Gastroesophageal sphincter (tissue), 4 donors: ENCODE measurements at regions not wholly inside any gene's neighbourhood (a gene's known extent, or its start where the extent isn't known, plus 50 kb on each side); places are given as distances from the start of the nearest gene placed in this dataset.

Experiments
- ATAC-seq: fragments of 150-250 bp; one replicate; pipeline ENCODE4 v1.9.1; 2016; ENCODE audit warnings: mild to moderate bottlenecking, moderate library complexity
- H3K27ac ChIP-seq, 4 donors: fragments of 200-600 bp; sonication (generic) in 3 of 4; 1 replicate in 3 of 4; 2 replicates in 1 of 4; pipeline ENCODE4 v1.5.1; 2016 to 2019
- H3K27me3 ChIP-seq: fragments of 200-600 bp; sonication (generic); one replicate; pipeline ENCODE4 v1.5.1; 2019
- H3K36me3 ChIP-seq, 2 donors: fragments of 200-600 bp; sonication (generic); one replicate each; pipeline ENCODE4 v1.5.1; 2019; ENCODE audit warnings: control low read depth in 1 of 2
- H3K4me1 ChIP-seq, 3 donors: fragments of 200-600 bp; sonication (generic); 1 replicate in 2 of 3; 2 replicates in 1 of 3; pipeline ENCODE4 v1.5.1; 2016 to 2019; ENCODE audit warnings: control low read depth in 2 of 3
- H3K4me3 ChIP-seq, 2 donors: fragments of 200-600 bp; sonication (generic); one replicate each; pipeline ENCODE4 v1.5.1; 2019; ENCODE audit warnings: mild to moderate bottlenecking in 1 of 2, moderate library complexity in 1 of 2
- H3K9me3 ChIP-seq, 3 donors: fragments of 200-600 bp; sonication (generic); one replicate each; pipeline ENCODE4 v1.5.1; 2017 to 2019; ENCODE audit warnings: control low read depth in 2 of 3
- CTCF ChIP-seq, 4 experiments: fragments of 200-600 bp in 2 of 4; fragments of 450-650 bp in 2 of 4; sonication (generic) in 1 of 4; IDR thresholded peaks; one replicate each; pipeline ENCODE4 v1.5.1; 2017 to 2019; ENCODE audit warnings: antibody characterized with exemption in 4 of 4, mild to moderate bottlenecking in 2 of 4, moderate library complexity in 2 of 4
- EP300 ChIP-seq: sonication (generic); formaldehyde crosslinking; IDR thresholded peaks from one replicate; pipeline ENCODE4 v1.6.1; 2017; ENCODE audit warnings: antibody characterized with exemption, mild to moderate bottlenecking
- POLR2A ChIP-seq, 2 donors: fragments of 450-650 bp; IDR thresholded peaks; one replicate each; pipeline ENCODE4 v1.6.1; 2017; ENCODE audit warnings: antibody characterized with exemption in 2 of 2, mild to moderate bottlenecking in 2 of 2, moderate library complexity in 1 of 2
- POLR2AphosphoS5 ChIP-seq: sonication (generic); formaldehyde crosslinking; IDR thresholded peaks from one replicate; pipeline ENCODE4 v1.6.1; 2017; ENCODE audit warnings: antibody characterized with exemption
- WGBS, 2 donors: methylation state at CpG; one replicate each; pipeline ENCODE4 v1.1.5; 2018; ENCODE audit warnings: low coverage in 1 of 2; 5-methylcytosine and 5-hydroxymethylcytosine counted together

DNA sequence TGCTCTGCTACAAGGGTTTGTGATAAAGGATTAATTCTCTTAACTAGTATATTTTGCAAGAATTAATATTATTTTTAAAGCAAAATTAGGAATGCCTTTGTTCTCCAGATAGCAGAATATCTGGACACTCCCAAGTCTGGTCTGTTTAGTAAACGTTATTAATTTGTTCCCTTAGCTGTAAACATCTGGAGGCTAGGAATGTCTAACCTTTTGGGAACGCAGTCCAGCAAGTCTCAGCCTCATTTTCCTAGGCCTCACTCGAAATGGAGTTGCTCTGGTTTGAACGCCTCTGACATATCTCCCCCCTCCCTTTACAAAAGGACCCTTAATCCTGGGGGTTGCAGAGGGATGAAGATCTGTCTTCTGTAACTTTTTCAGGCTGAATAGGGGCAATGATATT is 59.3 kb upstream of the WNT7A start:
- H3K36me3 ChIP-seq = no peaks in the 10 kb centered on the region
- no peak for TF ChIP-seq CTCF (IDR thresholded peaks at IDR 0.05)
- TF ChIP-seq POLR2A (IDR thresholded peaks at IDR 0.05) = no peak
- no peak for TF ChIP-seq POLR2AphosphoS5
- no peak for TF ChIP-seq EP300
- H3K9me3 ChIP-seq = peaks cover 0 to 32% (median 0%) of the 10 kb centered on the region in 3 donors
- H3K27ac ChIP-seq = no peak overlapping the region
- no peak overlapping the region for H3K4me3 ChIP-seq
- no peaks in the 10 kb centered on the region for H3K4me1 ChIP-seq
- no peak for ATAC-seq
- 42 to 80% methylated on average over 1 to 4 of the region's 4 CpGs for WGBS, 2 donors
- peaks cover 4% of the 10 kb centered on the region for H3K27me3 ChIP-seq

DNA sequence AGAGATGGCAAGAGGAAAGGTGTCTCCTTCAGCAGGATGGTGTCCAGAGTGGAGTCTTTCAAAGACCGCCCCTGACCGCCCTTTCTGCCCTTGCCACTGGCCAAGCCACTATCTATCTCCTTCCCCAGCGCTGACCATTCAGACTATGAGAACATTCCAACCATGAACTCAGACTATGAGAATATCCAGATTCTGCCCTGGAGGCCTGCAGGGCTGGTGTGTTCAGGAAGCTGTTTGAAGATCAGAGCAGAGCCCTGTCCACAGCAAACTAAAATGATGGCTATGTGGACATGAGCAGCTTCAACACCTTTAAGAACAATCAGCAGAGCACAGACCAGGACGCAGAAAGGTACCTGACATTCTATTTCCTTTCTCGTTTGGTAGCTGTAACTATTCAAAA is 57.3 kb upstream of the WNT7A start:
- 73% methylated on average over 4 of the region's 5 CpGs; no CpG with 5 or more reads in 1 of the 2 donors for WGBS, 2 donors
- H3K4me3 ChIP-seq = no peak overlapping the region
- H3K36me3 ChIP-seq = no peaks in the 10 kb centered on the region
- peaks cover 0 to 31% (median 0%) of the 10 kb centered on the region in 3 donors for H3K9me3 ChIP-seq
- TF ChIP-seq POLR2AphosphoS5 = no peak
- no peak for TF ChIP-seq CTCF (IDR thresholded peaks at IDR 0.05)
- TF ChIP-seq POLR2A (IDR thresholded peaks at IDR 0.05) = no peak
- no peak for TF ChIP-seq EP300
- no peak overlapping the region for H3K27ac ChIP-seq
- peaks cover 23% of the 10 kb centered on the region for H3K27me3 ChIP-seq
- ATAC-seq = no peak
- no peaks in the 10 kb centered on the region for H3K4me1 ChIP-seq

DNA sequence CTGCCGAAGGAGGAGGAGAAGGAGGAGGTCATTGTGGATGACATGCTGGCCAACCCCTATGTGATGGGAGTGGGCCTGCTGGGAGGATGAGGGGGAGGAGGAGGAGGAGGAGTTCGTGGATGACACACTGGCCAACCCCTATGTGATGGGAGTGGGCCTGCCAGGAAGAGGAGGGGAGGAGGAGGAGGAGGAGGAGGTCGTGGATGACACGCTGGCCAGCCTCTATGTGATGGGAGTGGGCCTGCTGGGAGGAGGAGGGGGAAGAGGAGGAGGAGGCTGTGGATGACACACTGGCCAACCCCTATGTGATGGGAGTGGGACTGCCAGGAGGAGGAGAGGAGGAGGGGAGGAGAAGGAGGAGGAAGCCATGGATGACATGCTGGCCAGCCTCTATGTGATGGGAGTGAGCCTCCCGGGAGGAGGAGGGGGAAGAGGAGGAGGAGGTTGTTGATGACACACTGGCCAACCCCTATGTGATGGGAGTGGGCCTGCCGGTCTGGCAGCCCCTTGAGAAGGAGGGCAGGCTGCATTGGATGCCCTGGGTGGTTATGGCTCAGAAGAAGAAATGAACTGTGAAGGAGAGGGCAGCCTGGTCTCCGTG is 55.7 kb upstream of the WNT7A start:
- Histone ChIP-seq H3K4me3 (no peak overlapping the region), H3K9me3 (peaks cover 0 to 42% (median 0%) of the 10 kb centered on the region in 3 donors), H3K4me1 (no peaks in the 10 kb centered on the region), H3K27ac (no peak overlapping the region), H3K36me3 (no peaks in the 10 kb centered on the region), H3K27me3 (peaks cover 27% of the 10 kb centered on the region)
- TF ChIP-seq CTCF (IDR thresholded peaks at IDR 0.05) (no peak), POLR2A (IDR thresholded peaks at IDR 0.05) (no peak), POLR2AphosphoS5 (no peak), EP300 (no peak)
- 59 to 62% methylated on average over 5 of the region's 7 CpGs for WGBS, 2 donors
- no peak for ATAC-seq

- Histone ChIP-seq H3K27me3 (peaks cover 28% of the 10 kb centered on the region), H3K27ac (no peak overlapping the region), H3K4me1 (no peaks in the 10 kb centered on the region), H3K36me3 (no peaks in the 10 kb centered on the region), H3K9me3 (peaks cover 0 to 42% (median 0%) of the 10 kb centered on the region in 3 donors), H3K4me3 (no peak overlapping the region)
- ATAC-seq = no peak
- WGBS, 2 donors = 89% methylated on average over 5 of the region's 9 CpGs; no CpG with 5 or more reads in 1 of the 2 donors
- no peak for TF ChIP-seq CTCF (IDR thresholded peaks at IDR 0.05)
- TF ChIP-seq POLR2AphosphoS5 = no peak
- no peak for TF ChIP-seq POLR2A (IDR thresholded peaks at IDR 0.05)
- TF ChIP-seq EP300 = no peak
These were observed 54.9 kb upstream of the WNT7A start for GRCh38 chr3:13934813-13935212.

GRCh38 chr3:13934315-13934714 is 54.4 kb upstream of the WNT7A start:
- ATAC-seq = no peak
- 80 to 88% methylated on average over 5 to 7 of the region's 16 CpGs for WGBS, 2 donors

More at GRCh38 chr3:13934315-13934714, 54.4 kb upstream of the WNT7A start:
- Histone ChIP-seq H3K9me3 (peaks cover 0 to 47% (median 0%) of the 10 kb centered on the region in 3 donors), H3K27me3 (peaks cover 30% of the 10 kb centered on the region), H3K4me3 (no peak overlapping the region), H3K27ac (no peak overlapping the region), H3K36me3 (no peaks in the 10 kb centered on the region), H3K4me1 (no peaks in the 10 kb centered on the region)
- TF ChIP-seq POLR2A (IDR thresholded peaks at IDR 0.05) (no peak), CTCF (IDR thresholded peaks at IDR 0.05) (no peak), EP300 (no peak), POLR2AphosphoS5 (no peak)
